Fibroblast of peridontal ligament (primary cell): ENCODE measurements at regions not wholly inside any gene's neighbourhood (a gene's known extent, or its start where the extent isn't known, plus 50 kb on each side); places are given as distances from the start of the nearest gene placed in this dataset.

Source experiments
- DNase-seq: peaks from one replicate; pipeline ENCODE4 v3.0.0-alpha.2; 2010; ENCODE audit errors: extremely low read depth

GRCh38 chr13:85093808-85094207 is 705.4 kb downstream of the SLITRK6 start:
- no peak for DNase-seq

- peak; percentile 31 for DNase-seq
Observed at GRCh38 chr13:85091631-85092234, 707.5 kb downstream of the SLITRK6 start.

- no peak for DNase-seq
Observed at GRCh38 chr13:85089186-85089585, 710.0 kb downstream of the SLITRK6 start.

- DNase-seq = no peak
Observed at GRCh38 chr13:85080691-85081090, 718.5 kb downstream of the SLITRK6 start.

GRCh38 chr13:85076343-85076742 is 722.9 kb downstream of the SLITRK6 start:
- no peak for DNase-seq

GRCh38 chr13:85074543-85075313 is 724.5 kb downstream of the SLITRK6 start:
- DNase-seq = no peak

DNA sequence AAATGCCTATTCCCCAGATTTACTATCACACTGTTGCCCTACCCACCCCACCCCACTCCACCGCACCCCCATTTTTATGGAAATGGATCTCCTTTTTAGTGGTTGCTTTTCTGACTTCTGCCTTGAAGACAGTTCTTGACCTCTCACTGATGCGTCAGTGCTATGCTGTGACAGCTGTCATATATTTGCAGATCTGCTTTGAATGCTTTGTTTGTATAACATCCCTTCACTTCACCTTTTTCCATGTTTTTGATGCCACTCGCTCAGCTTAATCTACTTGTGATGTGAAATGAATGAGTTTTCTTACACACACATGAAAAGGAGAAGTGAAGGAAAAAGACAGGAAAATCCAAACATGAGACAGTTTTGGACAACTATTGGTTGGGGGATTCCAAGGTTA is 731.0 kb downstream of the SLITRK6 start:
- no peak for DNase-seq

DNA sequence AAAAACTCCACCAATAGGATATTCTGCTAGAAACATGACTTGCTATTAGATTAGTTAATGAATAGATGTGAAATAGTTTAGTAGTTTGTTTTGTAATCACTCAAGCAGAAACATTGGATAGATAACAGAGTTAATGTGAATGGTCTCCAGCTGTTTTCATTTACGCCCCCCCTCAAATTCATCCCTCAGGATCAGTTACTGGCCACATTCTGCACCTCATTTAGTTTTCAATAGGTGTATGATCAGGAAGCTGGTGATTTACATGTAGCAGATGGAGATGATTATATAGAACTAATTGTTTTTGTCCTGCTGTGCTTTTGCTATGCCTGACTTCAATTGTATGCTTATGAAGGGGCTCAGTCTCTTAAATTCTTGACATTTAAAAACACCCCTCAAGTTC is 759.0 kb downstream of the SLITRK6 start:
- no peak for DNase-seq

- DNase-seq = no peak
Observed at GRCh38 chr13:85031771-85032170, 767.4 kb downstream of the SLITRK6 start.

DNA sequence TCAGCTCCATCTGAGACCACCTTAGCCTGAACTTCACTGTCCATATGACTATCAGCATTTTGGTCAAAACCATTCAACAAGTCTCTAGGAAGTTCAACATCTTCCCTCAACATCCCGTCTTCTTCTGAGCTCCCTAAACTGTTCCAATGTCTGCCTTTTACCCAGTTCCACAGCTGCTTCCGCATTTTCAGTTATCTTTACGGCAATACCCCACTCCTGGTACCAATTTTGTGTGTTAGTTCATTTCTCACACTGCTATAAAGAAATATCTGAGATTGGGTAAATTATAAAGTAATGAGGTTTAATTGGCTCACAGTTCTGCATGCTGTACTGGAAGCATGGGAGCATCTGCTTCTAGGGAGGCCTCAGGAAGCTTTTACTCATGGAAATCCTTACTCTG is 771.2 kb downstream of the SLITRK6 start:
- no peak for DNase-seq

GRCh38 chr13:85019121-85019520 is 780.1 kb downstream of the SLITRK6 start:
- DNase-seq = no peak

GRCh38 chr13:85013006-85013405 is 786.2 kb downstream of the SLITRK6 start:
- no peak for DNase-seq

DNA sequence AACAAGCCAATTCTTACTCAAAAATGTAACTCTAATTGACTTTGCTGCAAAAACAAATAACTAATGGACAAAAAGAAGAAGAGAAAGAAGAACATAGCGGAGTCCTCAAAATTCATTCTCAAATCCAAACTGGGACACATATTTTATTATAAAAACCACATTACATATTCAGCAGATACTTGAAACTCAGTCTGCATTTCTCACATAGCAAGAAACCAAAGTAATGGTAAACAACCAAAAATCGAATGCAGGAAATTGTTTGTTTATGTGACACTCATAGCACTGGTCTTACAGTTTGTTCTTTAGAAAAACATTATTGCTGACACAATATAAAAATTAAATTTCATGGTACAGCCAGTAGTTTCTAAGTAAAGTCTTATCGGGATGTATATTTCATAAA is 789.8 kb downstream of the SLITRK6 start:
- DNase-seq = peak; percentile 51

GRCh38 chr13:84999252-84999651 is 800.0 kb downstream of the SLITRK6 start:
- DNase-seq = no peak

- DNase-seq = no peak
Observed at GRCh38 chr13:84998681-84999080, 800.5 kb downstream of the SLITRK6 start.

- peak; percentile 1 for DNase-seq
Observed at GRCh38 chr13:84997858-84998257, 801.4 kb downstream of the SLITRK6 start.

- DNase-seq = peak; percentile 18
Observed at GRCh38 chr13:84994582-84994981, 804.6 kb downstream of the SLITRK6 start.

- peak; percentile 5 for DNase-seq
Observed at GRCh38 chr13:84985860-84986259, 813.4 kb downstream of the SLITRK6 start.

GRCh38 chr13:84983321-84983720 is 815.9 kb downstream of the SLITRK6 start:
- no peak for DNase-seq

DNA sequence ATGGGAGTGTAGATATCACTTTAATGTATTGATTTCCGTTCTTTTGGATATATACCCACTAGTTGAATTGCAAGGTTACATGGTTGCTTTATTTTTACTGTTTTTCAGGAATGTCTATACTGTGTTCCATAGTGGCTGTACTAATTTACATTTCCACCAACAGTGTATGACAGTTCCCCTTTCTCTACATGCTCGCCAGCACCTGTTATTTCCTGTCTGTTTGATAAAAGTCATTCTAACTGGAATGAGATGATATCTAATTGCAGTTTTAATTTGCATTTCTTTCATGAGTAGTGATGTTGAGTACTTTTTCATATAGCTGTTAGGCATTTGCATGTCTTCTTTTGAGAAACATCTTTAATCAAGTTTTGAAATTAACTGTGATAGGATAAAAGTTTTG is 818.6 kb downstream of the SLITRK6 start:
- no peak for DNase-seq

- no peak for DNase-seq
Observed at GRCh38 chr13:84978851-84979250, 820.4 kb downstream of the SLITRK6 start.

DNA sequence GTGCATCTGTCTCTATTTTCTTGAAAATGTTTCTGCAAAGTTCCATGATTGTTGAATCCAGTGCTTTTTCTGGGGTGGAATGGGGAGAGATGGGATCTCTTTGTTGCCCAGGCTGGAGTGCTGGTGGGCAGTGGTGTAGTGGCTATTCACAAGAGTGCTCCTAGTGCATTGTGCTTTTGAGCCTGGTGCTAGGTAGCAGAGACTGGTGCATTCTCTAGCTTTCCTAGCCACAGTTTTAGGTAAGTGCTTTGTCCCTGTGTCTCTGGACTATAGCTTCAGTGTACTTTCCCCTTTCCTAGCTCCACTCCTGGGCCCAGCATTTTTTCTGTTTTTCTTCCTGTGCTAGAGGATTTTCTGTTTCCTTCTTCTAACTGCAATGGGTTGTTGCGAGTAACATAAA is 825.6 kb downstream of the SLITRK6 start:
- no peak for DNase-seq

- DNase-seq = no peak
Observed at GRCh38 chr13:84972907-84973306, 826.3 kb downstream of the SLITRK6 start.

- DNase-seq = no peak
Observed at GRCh38 chr13:84962849-84963248, 836.4 kb downstream of the SLITRK6 start.
